Endothelial cell (in vitro differentiated cells): ENCODE measurements at regions not wholly inside any gene's neighbourhood (a gene's known extent, or its start where the extent isn't known, plus 50 kb on each side); places are given as distances from the start of the nearest gene placed in this dataset.

Experiments
- DNase-seq: peaks from one replicate; pipeline ENCODE4 v3.0.0; 2021; ENCODE audit warnings: low spot score
- H3K27ac Mint-ChIP-seq: one replicate; pipeline ENCODE4 v1.8.0; 2021; ENCODE audit warnings: mixed read lengths, inconsistent platforms; ENCODE audit not compliant: unreplicated experiment
- H3K27me3 Mint-ChIP-seq: one replicate; pipeline ENCODE4 v1.8.0; 2021; ENCODE audit warnings: mild to moderate bottlenecking, moderate library complexity, mixed read lengths, inconsistent platforms; ENCODE audit not compliant: unreplicated experiment
- H3K36me3 Mint-ChIP-seq: one replicate; pipeline ENCODE4 v1.8.0; 2021; ENCODE audit warnings: mild to moderate bottlenecking, low read depth, mixed read lengths, inconsistent platforms; ENCODE audit not compliant: unreplicated experiment
- H3K4me1 Mint-ChIP-seq: one replicate; pipeline ENCODE4 v1.8.0; 2021; ENCODE audit warnings: mild to moderate bottlenecking, mixed read lengths, inconsistent platforms; ENCODE audit not compliant: unreplicated experiment
- H3K4me3 Mint-ChIP-seq: one replicate; pipeline ENCODE4 v1.8.0; 2021; ENCODE audit warnings: mild to moderate bottlenecking, mixed read lengths, inconsistent platforms; ENCODE audit not compliant: unreplicated experiment
- H3K9me3 Mint-ChIP-seq: one replicate; pipeline ENCODE4 v1.8.0; 2021; ENCODE audit warnings: mixed read lengths, inconsistent platforms; ENCODE audit not compliant: unreplicated experiment
- TF ChIP-seq, protein P1 (sequence below): fragments of 200-600 bp; sonication (generic); IDR thresholded peaks from one replicate; pipeline ENCODE4 v1.5.0; 2021; ENCODE audit warnings: antibody characterized with exemption; ENCODE audit not compliant: unreplicated experiment

DNA sequence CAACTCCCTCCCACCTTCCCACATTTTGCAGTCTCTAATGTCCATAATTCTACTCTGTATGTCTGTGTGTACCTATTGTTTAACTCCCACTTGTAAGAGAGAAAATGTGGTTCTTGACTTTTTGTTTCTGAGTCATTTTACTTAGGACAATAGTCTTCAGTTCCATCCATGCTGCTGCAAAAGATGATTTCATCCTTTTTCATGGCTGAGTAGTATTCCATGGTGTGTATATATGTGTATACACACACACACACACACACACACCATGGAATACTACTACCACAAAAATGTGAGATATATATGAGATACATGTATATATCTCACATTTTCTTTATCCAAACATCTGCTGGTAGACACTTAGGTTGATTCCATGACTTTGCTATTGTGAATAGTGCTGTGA is 182.1 kb upstream of the GALNT17 start:
- H3K36me3 Mint-ChIP-seq, result peaks cover 6% of the 10 kb centered on the region
- H3K4me3 Mint-ChIP-seq, result no peak overlapping the region
- H3K27me3 Mint-ChIP-seq, result peaks cover 4% of the 10 kb centered on the region
- H3K9me3 Mint-ChIP-seq, result peaks cover 17% of the 10 kb centered on the region
- TF ChIP-seq, protein P1, sequence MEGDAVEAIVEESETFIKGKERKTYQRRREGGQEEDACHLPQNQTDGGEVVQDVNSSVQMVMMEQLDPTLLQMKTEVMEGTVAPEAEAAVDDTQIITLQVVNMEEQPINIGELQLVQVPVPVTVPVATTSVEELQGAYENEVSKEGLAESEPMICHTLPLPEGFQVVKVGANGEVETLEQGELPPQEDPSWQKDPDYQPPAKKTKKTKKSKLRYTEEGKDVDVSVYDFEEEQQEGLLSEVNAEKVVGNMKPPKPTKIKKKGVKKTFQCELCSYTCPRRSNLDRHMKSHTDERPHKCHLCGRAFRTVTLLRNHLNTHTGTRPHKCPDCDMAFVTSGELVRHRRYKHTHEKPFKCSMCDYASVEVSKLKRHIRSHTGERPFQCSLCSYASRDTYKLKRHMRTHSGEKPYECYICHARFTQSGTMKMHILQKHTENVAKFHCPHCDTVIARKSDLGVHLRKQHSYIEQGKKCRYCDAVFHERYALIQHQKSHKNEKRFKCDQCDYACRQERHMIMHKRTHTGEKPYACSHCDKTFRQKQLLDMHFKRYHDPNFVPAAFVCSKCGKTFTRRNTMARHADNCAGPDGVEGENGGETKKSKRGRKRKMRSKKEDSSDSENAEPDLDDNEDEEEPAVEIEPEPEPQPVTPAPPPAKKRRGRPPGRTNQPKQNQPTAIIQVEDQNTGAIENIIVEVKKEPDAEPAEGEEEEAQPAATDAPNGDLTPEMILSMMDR, result no peak
- H3K4me1 Mint-ChIP-seq, result no peaks in the 10 kb centered on the region
- no peak overlapping the region for H3K27ac Mint-ChIP-seq
- no peak for DNase-seq

DNA sequence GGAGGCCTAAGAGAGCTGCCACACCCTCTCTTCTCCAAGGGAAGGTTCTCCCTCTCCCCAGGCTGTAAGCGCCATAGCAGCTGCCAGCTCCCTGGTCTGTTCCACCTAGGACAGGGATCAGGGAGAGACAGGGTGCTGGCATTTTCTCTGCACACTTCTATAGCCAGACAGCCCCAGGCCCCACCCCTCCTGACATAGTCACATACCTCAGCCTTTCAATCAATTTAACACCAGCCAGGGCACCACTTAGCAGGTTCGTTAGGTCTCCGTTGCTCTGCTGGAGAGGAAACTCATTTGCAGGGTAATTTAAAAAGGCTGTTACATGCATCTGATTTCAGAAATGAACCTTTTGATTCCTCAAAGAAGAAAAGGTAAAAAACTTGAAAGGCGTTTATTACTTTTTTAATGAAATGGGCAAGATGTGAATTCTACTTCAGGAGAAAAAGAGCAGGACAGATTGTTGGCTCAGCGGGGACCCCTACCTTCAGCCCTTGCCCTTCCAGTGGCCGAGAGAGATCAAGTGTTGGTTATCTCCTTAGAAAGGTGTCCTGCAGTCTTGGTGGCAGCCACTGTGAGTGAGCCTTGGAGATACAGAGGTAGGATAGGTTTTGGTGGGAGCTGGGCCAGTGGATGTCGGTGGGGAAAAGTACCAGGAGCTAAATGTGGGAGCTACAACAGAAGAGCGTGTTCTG is 180.5 kb upstream of the GALNT17 start:
- Mint-ChIP-seq H3K4me1 (no peaks in the 10 kb centered on the region), H3K36me3 (peaks cover 4% of the 10 kb centered on the region), H3K27ac (no peak overlapping the region), H3K4me3 (no peak overlapping the region), H3K27me3 (peaks cover 4% of the 10 kb centered on the region), H3K9me3 (peaks cover 14% of the 10 kb centered on the region)
- TF ChIP-seq, protein P1, result no peak
- no peak for DNase-seq

DNA sequence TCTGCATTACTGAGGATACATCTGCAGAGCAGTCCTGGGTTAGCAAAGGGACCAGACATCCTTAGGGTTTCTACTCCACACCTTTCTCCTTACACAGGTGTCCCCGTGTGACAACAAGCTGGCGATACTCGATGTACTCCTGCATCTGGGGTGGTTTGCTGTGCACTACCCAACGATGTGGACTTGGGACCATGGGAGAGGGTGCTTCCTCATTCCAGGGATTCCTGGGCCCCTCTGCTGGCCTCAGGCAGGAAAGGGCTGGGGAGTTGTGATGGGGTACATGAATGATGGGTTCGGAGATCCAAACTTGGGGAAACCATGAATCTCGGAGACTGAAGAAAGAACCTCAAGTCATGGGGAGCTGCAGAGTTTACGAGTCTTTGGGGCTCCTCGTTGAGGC is 179.6 kb upstream of the GALNT17 start:
- Mint-ChIP-seq H3K27ac (no peak overlapping the region), H3K36me3 (peaks cover 4% of the 10 kb centered on the region), H3K9me3 (peaks cover 14% of the 10 kb centered on the region), H3K27me3 (peaks cover 4% of the 10 kb centered on the region), H3K4me1 (no peaks in the 10 kb centered on the region), H3K4me3 (no peak overlapping the region)
- DNase-seq, result no peak
- TF ChIP-seq, protein P1, result no peak

GRCh38 chr7:70953331-70953741 is 178.6 kb upstream of the GALNT17 start:
- TF ChIP-seq, protein P1, result no peak
- Mint-ChIP-seq H3K4me1 (no peaks in the 10 kb centered on the region), H3K4me3 (no peak overlapping the region), H3K27me3 (peaks cover 3% of the 10 kb centered on the region), H3K27ac (no peak overlapping the region), H3K9me3 (peaks cover 6% of the 10 kb centered on the region), H3K36me3 (peaks cover 4% of the 10 kb centered on the region)
- no peak for DNase-seq

- H3K4me1 Mint-ChIP-seq, result no peaks in the 10 kb centered on the region
- DNase-seq, result no peak
- no peak overlapping the region for H3K27ac Mint-ChIP-seq
- H3K36me3 Mint-ChIP-seq, result peaks cover 4% of the 10 kb centered on the region
- H3K27me3 Mint-ChIP-seq, result peaks cover 3% of the 10 kb centered on the region
- no peak overlapping the region for H3K4me3 Mint-ChIP-seq
- H3K9me3 Mint-ChIP-seq, result peaks cover 4% of the 10 kb centered on the region
- TF ChIP-seq, protein P1, result no peak
Measured at GRCh38 chr7:70953796-70954195, 178.1 kb upstream of the GALNT17 start.
